Right lobe of liver (tissue), 6 donors: ENCODE measurements at regions not wholly inside any gene's neighbourhood (a gene's known extent, or its start where the extent isn't known, plus 50 kb on each side); places are given as distances from the start of the nearest gene placed in this dataset.

Experiments
- ATAC-seq, 4 donors: fragments of 200-7000 bp; cut with Tn5 transposase; one replicate each; pipeline ENCODE4 v1.9.1; 2020; ENCODE audit warnings: mild to moderate bottlenecking in 4 of 4, moderate library complexity in 4 of 4
- DNase-seq, 3 donors: peaks; one replicate each; pipeline ENCODE4 v3.0.0-alpha.2; 2020
- H3K27ac ChIP-seq, 3 donors: fragments of 200-600 bp; one replicate each; pipeline ENCODE4 v1.8.0; 2022
- H3K27me3 ChIP-seq, 2 donors: fragments of 200-600 bp; one replicate each; pipeline ENCODE4 v1.8.0; 2022
- H3K36me3 ChIP-seq, 4 donors: fragments of 200-600 bp; sonication (generic) in 1 of 4; one replicate each; pipeline versions ENCODE4 v1.5.1 to v1.8.0; 2017 to 2022; ENCODE audit warnings: control low read depth in 1 of 4
- H3K4me1 ChIP-seq, 4 donors: fragments of 200-600 bp; sonication (generic) in 1 of 4; one replicate each; pipeline versions ENCODE4 v1.5.1 to v1.8.0; 2017 to 2022; ENCODE audit warnings: control low read depth in 1 of 4
- H3K4me3 ChIP-seq, 3 donors: fragments of 200-600 bp; one replicate each; pipeline ENCODE4 v1.8.0; 2022
- H3K9me3 ChIP-seq, 4 donors: fragments of 200-600 bp; sonication (generic) in 1 of 4; one replicate each; pipeline versions ENCODE4 v1.5.1 to v1.8.0; 2017 to 2022; ENCODE audit warnings: control low read depth in 1 of 4
- POLR2A ChIP-seq: fragments of 450-650 bp; IDR thresholded peaks from one replicate; pipeline ENCODE4 v1.6.1; 2017; ENCODE audit warnings: antibody characterized with exemption, mild to moderate bottlenecking
- WGBS: methylation state at CpG from one replicate; pipeline ENCODE4 v1.1.6; 2018; ENCODE audit warnings: low coverage, low lambda C conversion rate; ENCODE audit not compliant: insufficient coverage; ENCODE audit errors: missing lambda C conversion rate; 5-methylcytosine and 5-hydroxymethylcytosine counted together
- intact Hi-C, 2 donors: fragments of 100-400 bp; cut with DNase I; formaldehyde crosslinking; loops; one replicate each; pipeline versions ENCODE4 v1.11.2 to v1.14.1; 2022
- TF ChIP-seq, protein P1 (sequence below), 4 donors: fragments of 200-600 bp in 3 of 4; fragments of 450-650 bp in 1 of 4; IDR thresholded peaks; one replicate each; pipeline versions ENCODE4 v1.5.1 to v1.8.0; 2016 to 2022; ENCODE audit warnings: antibody characterized with exemption in 4 of 4, mild to moderate bottlenecking in 2 of 4
- donor health status: DM: no; HTN: yes; CAD: no.
- donor health status: DM: no; HTN: no; CAD: no.
- donor health status: DM: no; HTN: no; CAD: no.
- donor health status: DM: no; HTN: yes; CAD: no.
- donor health status: DM: no; HTN: yes; CAD: no.

DNA sequence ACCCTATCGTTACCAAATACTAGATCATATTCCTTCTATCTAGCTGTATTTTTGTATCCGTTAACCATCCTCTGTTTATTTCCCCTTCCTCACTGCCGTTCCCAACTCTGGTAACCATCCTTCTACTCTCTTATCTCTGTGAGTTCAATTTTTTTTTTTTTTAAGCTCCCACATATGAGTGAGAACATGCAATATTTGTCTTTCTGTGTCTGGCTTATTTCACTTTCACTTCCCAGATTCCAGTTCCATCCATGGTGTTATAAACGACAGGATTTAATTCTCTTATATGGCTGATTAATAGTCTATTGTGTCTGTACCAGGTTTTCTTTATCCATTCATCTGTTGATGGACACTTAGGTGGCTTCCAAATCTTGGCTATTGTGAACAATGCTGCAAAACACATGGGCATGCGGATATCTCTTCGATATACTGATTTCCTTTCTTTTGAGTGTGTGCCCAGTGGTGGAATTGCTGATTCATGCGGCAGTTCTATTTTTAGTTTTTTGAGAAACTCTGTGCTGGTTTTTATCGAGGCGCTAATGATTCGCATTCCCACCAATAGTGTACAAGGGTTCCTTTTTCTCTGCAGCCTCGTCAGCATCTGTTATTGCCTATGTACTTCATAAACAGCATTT lies 599.6 kb downstream of the TMEM114 start:
- H3K27me3 ChIP-seq: no peaks in the 10 kb centered on the region
- TF ChIP-seq, protein P1, sequence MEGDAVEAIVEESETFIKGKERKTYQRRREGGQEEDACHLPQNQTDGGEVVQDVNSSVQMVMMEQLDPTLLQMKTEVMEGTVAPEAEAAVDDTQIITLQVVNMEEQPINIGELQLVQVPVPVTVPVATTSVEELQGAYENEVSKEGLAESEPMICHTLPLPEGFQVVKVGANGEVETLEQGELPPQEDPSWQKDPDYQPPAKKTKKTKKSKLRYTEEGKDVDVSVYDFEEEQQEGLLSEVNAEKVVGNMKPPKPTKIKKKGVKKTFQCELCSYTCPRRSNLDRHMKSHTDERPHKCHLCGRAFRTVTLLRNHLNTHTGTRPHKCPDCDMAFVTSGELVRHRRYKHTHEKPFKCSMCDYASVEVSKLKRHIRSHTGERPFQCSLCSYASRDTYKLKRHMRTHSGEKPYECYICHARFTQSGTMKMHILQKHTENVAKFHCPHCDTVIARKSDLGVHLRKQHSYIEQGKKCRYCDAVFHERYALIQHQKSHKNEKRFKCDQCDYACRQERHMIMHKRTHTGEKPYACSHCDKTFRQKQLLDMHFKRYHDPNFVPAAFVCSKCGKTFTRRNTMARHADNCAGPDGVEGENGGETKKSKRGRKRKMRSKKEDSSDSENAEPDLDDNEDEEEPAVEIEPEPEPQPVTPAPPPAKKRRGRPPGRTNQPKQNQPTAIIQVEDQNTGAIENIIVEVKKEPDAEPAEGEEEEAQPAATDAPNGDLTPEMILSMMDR (IDR thresholded peaks at IDR 0.05): no peak
- TF ChIP-seq POLR2A: no peak
- no peak overlapping the region for H3K27ac ChIP-seq
- DNase-seq (no peak), ATAC-seq (peak in 2 of 4 donors; percentile 25 to 43)
- no peaks in the 10 kb centered on the region for H3K9me3 ChIP-seq
- no peaks in the 10 kb centered on the region for H3K36me3 ChIP-seq
- H3K4me3 ChIP-seq: no peak overlapping the region
- no peaks in the 10 kb centered on the region for H3K4me1 ChIP-seq
- intact Hi-C loops: no loop called here
- WGBS: 43% methylated on average over 11 of the region's 11 CpGs

DNA sequence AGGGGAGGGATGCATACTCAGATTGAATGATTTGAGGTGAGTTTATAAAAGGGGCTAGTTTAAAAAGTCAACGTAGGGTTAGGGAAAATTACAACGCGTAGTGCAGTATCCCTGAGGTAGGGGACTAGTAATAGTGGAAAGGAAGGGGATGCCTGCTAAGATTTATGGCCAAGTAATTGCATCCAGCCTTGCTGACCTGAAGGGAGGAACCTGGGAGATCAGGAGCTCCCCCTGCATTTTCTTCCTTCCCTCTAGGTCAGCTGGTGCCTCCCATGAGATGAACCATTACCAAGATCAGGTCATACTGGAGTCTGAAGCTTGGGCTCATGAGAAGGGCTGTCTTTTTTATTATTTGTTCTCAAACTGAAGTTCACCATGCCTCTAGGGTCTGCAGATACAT lies 606.6 kb downstream of the TMEM114 start:
- no peak overlapping the region for H3K4me3 ChIP-seq
- intact Hi-C loops: no loop called here
- WGBS: 63% methylated on average over 3 of the region's 3 CpGs

GRCh38 chr16:7980133-7980483 lies 610.2 kb downstream of the TMEM114 start:
- H3K4me1 ChIP-seq: no peaks in the 10 kb centered on the region
- no peaks in the 10 kb centered on the region for H3K9me3 ChIP-seq
- intact Hi-C loops: no loop called here
- no peak for DNase-seq
- ATAC-seq: no peak
- no peaks in the 10 kb centered on the region for H3K36me3 ChIP-seq
- no peak overlapping the region for H3K4me3 ChIP-seq
- H3K27ac ChIP-seq: no peak overlapping the region
- TF ChIP-seq, protein P1 (IDR thresholded peaks at IDR 0.05): no peak
- TF ChIP-seq POLR2A: no peak
- WGBS: 38% methylated on average over 2 of the region's 2 CpGs
- no peaks in the 10 kb centered on the region for H3K27me3 ChIP-seq

More for the DNA sequence above, 606.6 kb downstream of the TMEM114 start:
- no peak overlapping the region for H3K27ac ChIP-seq
- TF ChIP-seq POLR2A: no peak
- TF ChIP-seq, protein P1 (IDR thresholded peaks at IDR 0.05): no peak
- ATAC-seq (no peak), DNase-seq (no peak)
- H3K4me1 ChIP-seq: no peaks in the 10 kb centered on the region
- no peaks in the 10 kb centered on the region for H3K27me3 ChIP-seq
- no peaks in the 10 kb centered on the region for H3K9me3 ChIP-seq
- no peaks in the 10 kb centered on the region for H3K36me3 ChIP-seq

DNA sequence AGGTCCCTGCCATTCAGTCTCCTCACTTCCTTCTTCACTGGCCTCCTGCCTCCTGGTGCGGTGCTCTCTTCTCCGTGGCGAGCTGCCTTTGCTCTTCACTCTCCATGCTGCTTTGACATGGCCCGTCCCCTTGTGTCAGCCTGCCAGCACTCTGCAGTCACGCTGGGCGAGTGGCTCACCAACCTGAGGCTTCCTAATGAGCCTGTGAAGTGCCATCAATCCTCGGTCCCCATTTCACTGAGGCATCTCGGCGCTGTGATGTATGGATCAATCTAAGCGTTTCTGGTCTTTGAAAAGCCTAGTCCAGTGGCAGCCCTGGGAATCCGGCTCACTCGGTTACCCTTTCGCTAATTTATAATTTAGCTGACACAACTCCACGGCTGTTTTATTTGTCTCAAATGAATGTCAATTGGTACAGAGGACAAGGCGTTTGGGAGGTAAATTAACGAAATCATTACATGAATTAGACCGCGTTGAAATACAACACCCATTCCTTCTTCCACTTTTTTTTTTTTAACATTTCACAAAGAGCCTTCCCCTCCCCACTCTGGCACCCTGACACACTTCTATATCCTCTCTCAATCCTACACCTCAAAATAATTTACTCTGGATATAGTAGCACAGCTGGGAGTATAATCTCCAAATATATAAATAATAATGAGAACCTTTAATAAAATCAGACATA lies 610.7 kb downstream of the TMEM114 start:
- intact Hi-C loops: no loop called here
- 65% methylated on average over 17 of the region's 18 CpGs for WGBS
- Histone ChIP-seq H3K36me3 (no peaks in the 10 kb centered on the region), H3K27ac (no peak overlapping the region), H3K27me3 (no peaks in the 10 kb centered on the region), H3K9me3 (no peaks in the 10 kb centered on the region), H3K4me1 (no peaks in the 10 kb centered on the region), H3K4me3 (no peak overlapping the region)
- ATAC-seq: no peak
- no peak for TF ChIP-seq POLR2A
- TF ChIP-seq, protein P1 (IDR thresholded peaks at IDR 0.05): no peak
- no peak for DNase-seq
